ENCODE measurements at regions not wholly inside any gene's neighbourhood (a gene's known extent, or its start where the extent isn't known, plus 50 kb on each side); places are given as distances from the start of the nearest gene placed in this dataset.

GRCh38 chr9:89718651-89719050, 113.8 kb downstream of the GADD45G start:
- Histone ChIP-seq H3K9me3 (no peaks in the 10 kb centered on the region), H3K4me1 (no peaks in the 10 kb centered on the region), H3K36me3 (no peaks in the 10 kb centered on the region), H3K27ac (no peak overlapping the region), H3K9ac (ENCODE audit: low read depth in 2 of 2, low read length in 2 of 2) (no peak overlapping the region), H3K4me3 (no peak overlapping the region), H3K27me3 (no peaks in the 10 kb centered on the region)
- no peak for DNase-seq
- intact Hi-C loops (cut with DNase I) = no loop called here
- no peak for TF ChIP-seq CTCF (IDR thresholded peaks at IDR 0.05)

GRCh38 chr9:89719202-89719601, 114.4 kb downstream of the GADD45G start:
- Histone ChIP-seq H3K27me3 (no peaks in the 10 kb centered on the region), H3K36me3 (no peaks in the 10 kb centered on the region), H3K9ac (ENCODE audit: low read depth in 2 of 2, low read length in 2 of 2) (no peak overlapping the region), H3K4me1 (no peaks in the 10 kb centered on the region), H3K9me3 (no peaks in the 10 kb centered on the region), H3K27ac (no peak overlapping the region), H3K4me3 (no peak overlapping the region)
- DNase-seq = no peak
- no peak for TF ChIP-seq CTCF (IDR thresholded peaks at IDR 0.05)
- intact Hi-C loops (cut with DNase I) = no loop called here

GRCh38 chr9:89720696-89721175, 115.9 kb downstream of the GADD45G start:
- no peaks in the 10 kb centered on the region for H3K4me1 ChIP-seq
- H3K27ac ChIP-seq = no peak overlapping the region
- intact Hi-C loops (cut with DNase I) = no loop called here
- H3K36me3 ChIP-seq = no peaks in the 10 kb centered on the region
- H3K9ac ChIP-seq (ENCODE audit: low read depth in 2 of 2, low read length in 2 of 2) = no peak overlapping the region
- no peaks in the 10 kb centered on the region for H3K9me3 ChIP-seq
- DNase-seq = no peak
- TF ChIP-seq CTCF (IDR thresholded peaks at IDR 0.05) = no peak
- no peak overlapping the region for H3K4me3 ChIP-seq
- no peaks in the 10 kb centered on the region for H3K27me3 ChIP-seq

- Histone ChIP-seq H3K9me3 (no peaks in the 10 kb centered on the region), H3K9ac (ENCODE audit: low read depth in 2 of 2, low read length in 2 of 2) (no peak overlapping the region), H3K4me3 (no peak overlapping the region), H3K36me3 (no peaks in the 10 kb centered on the region), H3K27ac (no peak overlapping the region), H3K27me3 (no peaks in the 10 kb centered on the region), H3K4me1 (no peaks in the 10 kb centered on the region)
- intact Hi-C loops (cut with DNase I) = no loop called here
- DNase-seq = no peak
- no peak for TF ChIP-seq CTCF (IDR thresholded peaks at IDR 0.05)
Observed at GRCh38 chr9:89721176-89721700, 116.4 kb downstream of the GADD45G start.

- no peaks in the 10 kb centered on the region for H3K9me3 ChIP-seq
- H3K4me1 ChIP-seq = no peaks in the 10 kb centered on the region
- intact Hi-C loops (cut with DNase I) = no loop called here
- DNase-seq = no peak
- H3K27ac ChIP-seq = no peak overlapping the region
- TF ChIP-seq CTCF (IDR thresholded peaks at IDR 0.05) = no peak
- no peaks in the 10 kb centered on the region for H3K36me3 ChIP-seq
- no peaks in the 10 kb centered on the region for H3K27me3 ChIP-seq
- H3K4me3 ChIP-seq = no peak overlapping the region
- H3K9ac ChIP-seq (ENCODE audit: low read depth in 2 of 2, low read length in 2 of 2) = no peak overlapping the region
Observed at GRCh38 chr9:89721971-89722530, 117.2 kb downstream of the GADD45G start.

Measured in colonic mucosa (tissue), 4 donors.